Dermis microvascular lymphatic vessel endothelial cell (primary cell): ENCODE measurements at regions not wholly inside any gene's neighbourhood (a gene's known extent, or its start where the extent isn't known, plus 50 kb on each side); places are given as distances from the start of the nearest gene placed in this dataset.

Experiments used
- DNase-seq, 2 donors: peaks; one replicate each; pipeline versions ENCODE4 v3.0.0 to v3.0.0-alpha.2; 2010; ENCODE audit warnings: low read depth in 2 of 2

- no peak for DNase-seq
Observed at GRCh38 chr1:187417520-187417919, 588.8 kb downstream of the PLA2G4A start.

- no peak for DNase-seq
Observed at GRCh38 chr1:187433598-187433997, 604.8 kb downstream of the PLA2G4A start.

- no peak for DNase-seq
Observed at GRCh38 chr1:187442603-187443002, 613.9 kb downstream of the PLA2G4A start.

- DNase-seq: no peak
Observed at GRCh38 chr1:187443939-187444338, 615.2 kb downstream of the PLA2G4A start.

GRCh38 chr1:187445066-187445465 is 616.3 kb downstream of the PLA2G4A start:
- no peak for DNase-seq

GRCh38 chr1:187451238-187451637 is 622.5 kb downstream of the PLA2G4A start:
- no peak for DNase-seq

DNA sequence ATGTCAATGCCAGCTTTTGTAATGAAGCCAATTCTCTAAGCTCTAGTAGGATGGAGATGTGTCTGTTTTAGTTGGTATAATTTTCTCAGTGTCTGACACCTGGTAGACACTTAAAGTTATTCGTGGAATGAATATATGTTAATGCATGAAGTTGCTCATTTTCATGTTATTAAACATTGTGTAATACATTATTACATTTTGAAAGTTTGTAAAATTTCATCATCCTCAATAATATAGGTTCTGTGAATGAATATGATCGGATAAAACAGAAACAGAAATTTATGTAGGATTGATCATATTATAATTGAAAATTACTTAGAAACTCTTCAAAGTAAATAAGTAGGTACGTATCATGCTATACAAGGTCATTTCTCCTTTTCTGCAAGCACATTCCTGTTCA is 625.3 kb downstream of the PLA2G4A start:
- no peak for DNase-seq

DNA sequence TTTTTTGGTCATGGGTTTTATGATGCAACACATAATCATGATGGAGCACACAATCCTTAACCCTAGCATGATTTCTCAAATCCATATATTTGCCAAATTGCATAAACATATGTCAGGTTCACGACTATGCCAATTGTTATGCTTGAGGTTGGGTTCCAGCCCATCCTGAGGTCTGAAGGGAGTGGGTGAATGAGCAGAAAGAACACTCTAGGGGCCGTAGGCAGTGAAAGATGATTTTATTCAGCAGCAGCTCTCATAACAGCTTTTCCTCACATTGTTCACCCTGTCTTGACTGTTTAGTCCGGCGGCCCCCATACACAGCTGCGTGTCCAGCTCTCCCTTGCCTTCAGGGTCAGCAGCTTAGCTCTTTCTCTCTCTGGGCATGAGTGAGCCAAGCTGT is 627.7 kb downstream of the PLA2G4A start:
- no peak for DNase-seq

- DNase-seq: no peak
Observed at GRCh38 chr1:187460093-187460492, 631.3 kb downstream of the PLA2G4A start.

- no peak for DNase-seq
Observed at GRCh38 chr1:187464320-187464719, 635.6 kb downstream of the PLA2G4A start.

- no peak for DNase-seq
Observed at GRCh38 chr1:187465441-187465840, 636.7 kb downstream of the PLA2G4A start.

DNA sequence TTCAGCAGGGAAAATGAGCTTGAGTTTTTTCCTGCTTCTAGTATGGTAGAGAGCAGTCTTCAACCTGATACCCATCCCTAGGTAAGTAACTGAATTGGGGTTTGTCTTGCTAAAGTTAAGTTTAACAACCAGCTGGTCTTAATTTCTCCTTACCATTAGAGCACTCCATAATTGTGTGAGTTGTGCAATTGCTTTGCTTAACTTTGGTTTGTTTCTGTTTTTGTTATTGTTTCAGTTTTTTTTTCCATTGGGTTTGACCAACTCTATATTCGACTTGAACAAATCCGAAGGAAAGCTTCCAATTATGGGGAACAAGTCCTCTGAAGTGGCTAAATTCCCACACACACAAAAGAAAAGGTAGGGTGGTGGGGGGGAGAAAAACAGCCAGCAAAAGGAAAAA is 641.1 kb downstream of the PLA2G4A start:
- DNase-seq: no peak

- DNase-seq: no peak
Observed at GRCh38 chr1:187471555-187471954, 642.8 kb downstream of the PLA2G4A start.

DNA sequence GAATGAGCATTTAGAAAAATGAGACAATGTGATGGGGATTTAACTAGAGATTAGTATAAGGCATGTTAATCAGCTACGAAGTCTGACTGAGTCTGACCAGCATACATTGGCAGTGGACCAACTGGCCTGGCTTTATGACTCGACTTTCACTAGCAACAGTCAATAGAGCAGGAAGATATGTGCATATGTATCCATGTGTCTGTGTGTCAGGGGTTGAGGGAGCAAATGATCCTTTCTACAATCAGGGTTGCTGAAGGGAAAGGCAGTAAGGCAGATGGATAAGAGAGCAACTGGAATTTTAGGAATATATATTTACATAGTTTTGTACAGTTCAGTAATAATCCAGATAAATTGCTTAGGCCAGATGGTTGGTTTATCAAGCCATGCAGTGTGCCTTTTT is 645.6 kb downstream of the PLA2G4A start:
- no peak for DNase-seq

DNA sequence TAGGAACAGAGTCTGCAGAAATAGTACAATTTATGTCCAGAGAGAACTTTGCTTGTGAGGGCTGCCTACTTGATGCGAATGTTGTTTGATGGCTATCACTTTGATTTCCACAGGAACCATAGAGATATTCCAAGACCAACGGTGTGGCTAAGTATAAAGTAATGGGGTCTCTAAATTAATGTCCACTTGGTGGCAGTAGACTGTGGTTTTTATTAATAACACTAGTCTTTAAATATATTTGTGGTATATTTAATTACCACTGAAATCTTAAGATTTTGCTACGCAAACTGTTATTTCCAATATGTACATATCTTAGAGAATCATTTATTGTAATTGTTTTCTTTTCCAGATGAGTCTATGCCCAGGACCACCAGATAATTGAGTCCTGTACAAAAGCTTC is 647.9 kb downstream of the PLA2G4A start:
- DNase-seq: peak; percentile 2 to 26

- DNase-seq: no peak
Observed at GRCh38 chr1:187477103-187477502, 648.4 kb downstream of the PLA2G4A start.

GRCh38 chr1:187477535-187477934 is 648.8 kb downstream of the PLA2G4A start:
- DNase-seq: no peak

- DNase-seq: no peak
Observed at GRCh38 chr1:187481581-187482148, 652.9 kb downstream of the PLA2G4A start.

- DNase-seq: no peak
Observed at GRCh38 chr1:187490266-187490665, 661.5 kb downstream of the PLA2G4A start.

DNA sequence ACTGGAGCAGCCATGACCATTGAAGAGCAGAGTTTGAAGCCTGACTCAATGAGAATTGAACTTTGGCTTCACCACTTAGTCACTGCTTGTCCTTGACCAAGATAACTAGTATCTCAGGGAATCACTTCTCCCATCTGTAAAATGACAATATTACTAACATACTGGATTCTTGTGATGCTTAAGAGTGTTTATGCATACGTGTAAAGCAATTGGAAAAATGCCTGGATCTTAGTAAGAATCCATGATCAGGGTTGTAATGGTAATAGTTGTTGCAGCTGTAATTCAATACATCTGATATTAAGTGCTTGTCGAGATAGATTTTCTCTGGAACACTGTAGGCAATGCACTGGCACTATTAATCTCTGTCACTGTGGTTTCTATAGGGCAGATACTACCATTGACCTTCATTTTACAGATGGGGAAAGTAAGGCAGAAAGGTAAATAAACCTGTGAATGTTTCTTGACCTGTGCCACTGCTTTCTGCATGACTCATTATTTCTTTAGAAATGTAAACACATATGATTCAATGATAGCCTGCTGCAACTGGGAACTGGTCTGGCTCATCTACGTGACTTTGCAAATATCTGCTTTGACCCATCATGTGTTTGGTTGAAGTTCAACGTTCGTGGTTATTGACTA is 662.5 kb downstream of the PLA2G4A start:
- DNase-seq: no peak

GRCh38 chr1:187498028-187498427 is 669.3 kb downstream of the PLA2G4A start:
- no peak for DNase-seq

- DNase-seq: no peak
Observed at GRCh38 chr1:187504779-187505178, 676.0 kb downstream of the PLA2G4A start.

DNA sequence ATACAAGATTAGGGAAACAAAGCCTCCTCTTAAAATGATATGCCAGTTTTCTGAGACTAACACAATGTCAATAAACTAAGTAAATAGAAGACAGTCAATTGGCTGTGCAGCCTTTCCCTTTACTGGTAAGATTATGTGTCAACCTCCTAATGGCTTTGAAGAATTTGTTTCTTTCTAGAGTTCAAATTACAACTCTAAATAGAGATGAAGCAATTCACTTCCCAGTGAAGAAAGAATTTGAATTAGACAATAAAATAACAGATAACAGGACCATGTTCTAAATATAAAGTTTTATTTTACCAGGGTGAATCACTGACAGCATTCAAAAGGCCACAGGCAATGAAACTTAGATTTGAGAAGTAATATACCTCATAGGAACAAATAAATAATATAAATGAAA is 680.3 kb downstream of the PLA2G4A start:
- no peak for DNase-seq

DNA sequence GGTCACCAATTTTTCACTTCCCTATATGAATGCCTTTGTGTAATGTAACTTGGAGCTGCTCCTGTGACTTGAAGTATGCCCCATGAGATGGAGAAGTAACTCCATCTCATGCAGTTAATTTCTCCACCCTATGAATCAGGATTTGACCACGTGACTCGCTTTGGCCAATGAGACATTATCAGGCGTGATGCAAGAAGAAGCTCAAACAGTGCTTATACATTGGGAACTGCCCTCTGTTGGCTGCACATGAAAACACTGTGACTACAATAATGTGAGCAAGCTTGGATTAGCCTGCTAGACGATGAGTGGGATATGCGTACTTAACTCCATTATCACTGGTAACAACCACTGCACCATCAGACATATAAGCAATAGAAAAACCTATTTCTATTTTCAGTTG is 684.4 kb downstream of the PLA2G4A start:
- no peak for DNase-seq
